GM18505 (cell line): ENCODE measurements at regions not wholly inside any gene's neighbourhood (a gene's known extent, or its start where the extent isn't known, plus 50 kb on each side); places are given as distances from the start of the nearest gene placed in this dataset.
A peak's percentile ranks its signal among the peaks of the same experiment; 100 is the strongest.

Experiments used
- ATAC-seq: cut with Tn5 transposase; IDR thresholded peaks from one replicate; pipeline ENCODE4 v1.9.1; 2021; ENCODE audit not compliant: unreplicated experiment
- POLR2A ChIP-seq: IDR thresholded peaks from 4 replicates; pipeline ENCODE4 v1.6.1; 2011; ENCODE audit warnings: borderline replicate concordance; ENCODE audit not compliant: insufficient read depth, insufficient read length; ENCODE audit errors: extremely low read depth

GRCh38 chr6:92723390-92723931 lies 695.9 kb downstream of the EPHA7 start:
- no peak for TF ChIP-seq POLR2A
- ATAC-seq = no peak

- ATAC-seq = no peak
- no peak for TF ChIP-seq POLR2A
These were observed 699.6 kb downstream of the EPHA7 start for GRCh38 chr6:92719773-92720172.

GRCh38 chr6:92716638-92717037 lies 702.7 kb downstream of the EPHA7 start:
- ATAC-seq = no peak
- no peak for TF ChIP-seq POLR2A

- no peak for ATAC-seq
- no peak for TF ChIP-seq POLR2A
These were observed 703.4 kb downstream of the EPHA7 start for GRCh38 chr6:92715991-92716390.

- ATAC-seq = no peak
- no peak for TF ChIP-seq POLR2A
These were observed 705.0 kb downstream of the EPHA7 start for GRCh38 chr6:92714346-92714745.

GRCh38 chr6:92710048-92710447 lies 709.3 kb downstream of the EPHA7 start:
- TF ChIP-seq POLR2A = no peak
- peak; percentile 98 for ATAC-seq

GRCh38 chr6:92708945-92709344 lies 710.4 kb downstream of the EPHA7 start:
- TF ChIP-seq POLR2A = no peak
- no peak for ATAC-seq

GRCh38 chr6:92708270-92708669 lies 711.1 kb downstream of the EPHA7 start:
- TF ChIP-seq POLR2A = no peak
- no peak for ATAC-seq

GRCh38 chr6:92706976-92707375 lies 712.4 kb downstream of the EPHA7 start:
- no peak for ATAC-seq
- TF ChIP-seq POLR2A = no peak

- ATAC-seq = no peak
These were observed 717.8 kb downstream of the EPHA7 start for GRCh38 chr6:92701425-92702096.

GRCh38 chr6:92700411-92700810 lies 718.9 kb downstream of the EPHA7 start:
- TF ChIP-seq POLR2A = no peak
- no peak for ATAC-seq

More at GRCh38 chr6:92701425-92702096, 717.8 kb downstream of the EPHA7 start:
- no peak for TF ChIP-seq POLR2A

- ATAC-seq = no peak
- TF ChIP-seq POLR2A = no peak
These were observed 728.3 kb downstream of the EPHA7 start for GRCh38 chr6:92690997-92691599.

- no peak for TF ChIP-seq POLR2A
- ATAC-seq = peak; percentile 65
These were observed 731.0 kb downstream of the EPHA7 start for GRCh38 chr6:92688342-92688741.

- no peak for ATAC-seq
- TF ChIP-seq POLR2A = no peak
These were observed 732.1 kb downstream of the EPHA7 start for GRCh38 chr6:92687278-92687677.

GRCh38 chr6:92684386-92684785 lies 735.0 kb downstream of the EPHA7 start:
- no peak for TF ChIP-seq POLR2A
- no peak for ATAC-seq

- no peak for TF ChIP-seq POLR2A
- no peak for ATAC-seq
These were observed 735.6 kb downstream of the EPHA7 start for GRCh38 chr6:92683748-92684147.
